GM03348 (cell line): ENCODE measurements at regions not wholly inside any gene's neighbourhood (a gene's known extent, or its start where the extent isn't known, plus 50 kb on each side); places are given as distances from the start of the nearest gene placed in this dataset.
A peak's percentile ranks its signal among the peaks of the same experiment; 100 is the strongest.
"Not testable (repeated sequence)": the region's sequence is repeated elsewhere in the genome, so short reads cannot be mapped to it uniquely, and the experiment has no call there.

Source experiments
- DNase-seq: peaks from one replicate; pipeline ENCODE4 v3.0.0; 2012; ENCODE audit warnings: low spot score

DNA sequence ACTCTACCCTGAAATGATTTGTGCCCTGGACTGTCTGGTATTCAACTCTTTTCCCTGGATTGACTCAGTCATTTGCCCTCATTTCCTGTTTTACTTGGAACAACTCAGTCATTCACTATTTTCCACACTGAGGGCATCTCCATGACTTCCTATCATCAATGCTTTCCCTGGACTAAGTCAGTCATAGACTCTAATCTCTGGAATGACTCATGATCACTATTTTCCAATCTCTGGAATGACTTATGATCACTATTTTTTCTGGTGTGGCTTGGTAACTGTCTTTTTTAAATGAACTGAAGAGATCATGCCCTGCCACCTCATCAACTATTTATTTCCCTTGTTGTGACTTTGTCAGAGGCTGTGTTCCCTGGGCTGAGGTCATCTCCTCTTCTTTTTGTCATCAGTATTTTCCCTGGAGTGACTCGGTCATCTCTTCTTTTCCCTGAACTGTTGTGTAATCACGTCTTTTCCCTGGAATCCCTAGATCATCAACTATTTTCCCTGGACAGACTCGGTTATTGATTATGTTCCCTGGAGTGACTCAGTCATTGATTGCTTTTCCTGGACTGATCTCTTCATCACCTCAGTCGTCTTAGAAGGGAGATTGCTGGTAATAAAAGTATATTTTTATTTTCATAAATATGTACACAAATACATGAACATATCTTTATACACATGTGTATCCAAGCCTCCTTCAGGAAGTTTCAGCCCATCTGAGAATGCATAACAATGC is 327.1 kb upstream of the VCX start:
- DNase-seq = no peak

DNA sequence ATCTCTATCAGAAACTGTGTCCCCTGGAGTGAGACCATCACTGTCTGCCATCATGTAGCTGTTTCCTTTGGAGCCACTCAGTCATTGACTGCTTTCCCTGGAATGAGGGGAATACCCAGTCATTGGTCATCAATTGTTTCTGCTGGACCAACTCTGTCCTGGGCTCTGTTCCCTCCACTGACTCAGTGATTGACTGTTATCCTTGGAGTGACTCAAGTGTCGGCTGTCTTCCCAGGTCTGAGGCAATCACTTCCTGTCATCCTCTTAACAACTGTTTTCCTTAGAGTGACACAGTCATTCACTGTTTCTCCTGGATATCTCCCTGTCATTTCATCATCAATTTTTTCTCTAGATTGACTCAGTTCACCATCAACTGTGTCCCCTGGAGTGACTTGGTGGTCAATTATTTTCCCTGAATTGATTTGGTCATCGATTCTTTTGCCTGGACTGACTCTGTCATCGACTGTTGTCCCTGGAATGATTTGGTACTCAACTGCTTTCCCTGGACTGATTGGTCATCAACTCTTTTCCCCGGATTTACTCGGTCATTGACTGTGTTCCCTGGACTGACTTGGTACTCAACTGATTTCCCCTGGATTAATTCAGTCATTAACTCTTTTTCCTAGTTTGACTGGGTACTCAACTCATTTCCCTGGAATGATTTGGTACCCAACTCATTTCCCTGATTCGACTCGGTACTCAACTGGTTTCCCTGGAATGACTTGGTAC is 327.9 kb upstream of the VCX start:
- peak; percentile 2 for DNase-seq

DNA sequence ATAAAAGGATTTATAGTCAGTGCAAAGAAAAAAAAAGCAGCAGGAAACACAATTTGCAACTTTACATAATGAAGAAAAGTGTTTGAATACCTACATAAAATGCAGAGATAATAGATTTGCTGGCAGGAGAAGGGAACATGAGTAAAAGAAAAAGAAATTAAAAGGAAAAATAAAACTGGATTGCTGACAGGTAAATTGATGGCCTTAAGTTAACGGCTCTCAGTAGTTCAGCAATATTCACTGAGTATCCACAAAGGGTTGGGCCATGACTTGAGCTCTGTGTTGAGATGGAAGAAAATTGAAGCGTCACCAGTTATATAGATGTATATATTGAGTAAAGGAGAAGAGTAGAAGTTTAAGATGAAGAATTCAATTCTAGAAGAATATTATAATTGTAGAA is 330.1 kb upstream of the VCX start:
- no peak for DNase-seq

DNA sequence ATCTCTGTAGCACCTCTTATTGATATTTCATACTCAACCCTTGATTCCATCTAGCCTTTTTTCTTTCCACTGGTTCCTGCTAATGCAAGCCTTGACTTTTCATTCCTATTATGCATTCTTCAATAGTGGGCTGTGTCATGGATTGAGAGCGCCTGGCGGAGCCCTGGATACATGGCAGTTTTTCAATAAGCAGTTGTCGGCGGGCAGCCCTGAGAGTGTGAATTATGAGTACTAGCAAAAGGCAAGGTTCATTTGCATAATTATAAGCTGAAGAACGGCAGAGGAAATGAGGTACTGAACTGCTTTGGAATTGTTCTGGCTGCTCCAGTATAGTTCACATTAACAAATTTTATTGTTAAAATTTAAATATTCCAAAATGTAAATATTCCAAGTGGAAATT is 339.7 kb upstream of the VCX start:
- no peak for DNase-seq

DNA sequence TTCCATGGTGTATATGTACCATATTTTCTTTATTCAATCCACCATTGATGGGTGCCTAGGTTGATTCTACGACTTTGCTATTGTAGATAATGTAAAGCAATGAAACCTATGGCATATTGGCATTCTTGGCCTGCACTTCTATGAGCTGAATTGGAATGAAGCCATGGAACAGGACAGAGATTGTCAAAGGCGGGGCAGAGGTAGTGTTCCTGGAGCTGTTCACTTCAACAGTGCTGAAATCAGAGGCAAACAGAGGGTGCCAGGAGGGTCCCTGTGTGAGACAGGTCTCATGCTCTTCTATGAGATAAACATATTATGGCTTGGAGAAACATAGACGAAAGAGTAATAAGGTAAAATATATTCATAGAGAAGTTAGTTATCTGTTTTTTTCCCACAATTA is 342.6 kb upstream of the VCX start:
- no peak for DNase-seq

DNA sequence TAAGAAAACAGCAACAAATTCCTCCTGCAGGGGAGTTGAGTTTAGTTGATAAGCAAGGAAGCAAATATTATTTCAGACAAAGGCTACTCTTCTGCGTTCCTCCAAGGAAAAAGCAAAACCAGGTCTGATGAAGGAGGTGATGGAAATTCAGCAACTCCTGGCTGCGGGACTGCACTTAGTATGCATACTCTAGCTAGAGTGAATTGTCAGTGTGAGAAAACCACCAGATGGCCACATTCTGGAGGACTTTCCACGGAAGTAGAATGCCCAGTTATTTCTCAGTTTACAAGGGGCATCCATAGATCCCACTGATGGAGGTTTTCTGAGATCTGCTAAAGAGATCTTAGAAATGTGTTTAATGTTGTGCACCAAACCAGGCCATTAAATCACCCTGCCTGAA is 338.6 kb upstream of the PUDP start:
- no peak for DNase-seq

DNA sequence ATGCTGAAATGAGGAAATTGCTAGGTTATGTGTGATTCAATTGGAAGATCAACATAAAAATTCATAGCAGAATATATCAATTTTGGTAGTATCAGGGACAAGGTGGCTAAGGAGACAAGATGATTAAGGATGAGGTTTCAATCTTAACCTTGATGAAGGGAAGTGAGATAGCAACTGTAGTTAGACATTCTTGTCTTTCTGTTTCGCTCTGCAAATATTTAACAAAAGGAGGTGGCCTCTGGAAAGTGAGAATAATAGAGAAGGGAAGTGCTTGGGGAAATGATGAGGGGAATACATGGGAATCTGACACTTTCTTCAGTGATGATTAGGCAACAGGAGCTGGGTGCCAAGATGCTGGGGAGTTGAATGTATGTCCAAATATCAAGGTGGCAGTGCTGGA is 337.1 kb upstream of the PUDP start:
- no peak for DNase-seq

DNA sequence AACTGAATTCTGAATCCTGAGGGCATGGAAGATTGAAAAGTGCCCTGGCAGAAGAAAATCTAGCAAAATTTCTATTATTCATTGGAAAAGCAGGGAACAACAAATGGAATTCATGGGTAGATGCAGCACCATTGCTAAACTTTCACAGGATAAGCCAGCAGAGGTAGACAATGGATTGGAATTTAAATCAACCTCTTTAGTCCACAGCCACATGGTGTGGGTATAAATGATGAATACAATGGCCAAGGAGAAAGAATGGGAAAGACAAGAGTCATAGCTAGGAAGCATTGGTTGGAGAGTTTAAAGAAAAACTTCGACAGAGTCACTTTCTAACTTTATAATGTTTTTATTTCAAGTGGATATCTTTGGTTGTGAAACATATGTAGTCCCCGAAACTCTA is 332.8 kb upstream of the PUDP start:
- DNase-seq = no peak

DNA sequence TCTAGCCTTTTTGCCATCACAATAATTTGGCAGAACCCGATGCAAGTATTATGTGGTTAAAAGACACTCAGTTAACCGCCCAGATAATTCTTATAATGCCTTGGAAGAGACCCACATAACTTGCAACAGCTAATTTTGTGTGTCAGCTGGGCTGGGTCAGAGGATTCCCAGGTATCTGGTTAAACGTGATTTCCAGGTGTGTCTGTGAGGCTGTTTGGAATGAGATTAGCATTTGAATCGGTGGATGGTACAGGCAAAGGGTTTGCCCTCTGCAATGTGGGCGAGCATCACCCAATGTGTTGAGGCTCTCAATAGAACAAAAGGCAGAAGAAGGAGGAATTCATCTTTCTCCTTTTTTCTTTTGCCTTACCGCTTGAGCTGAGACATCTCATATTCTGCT is 314.2 kb upstream of the PUDP start:
- no peak for DNase-seq

DNA sequence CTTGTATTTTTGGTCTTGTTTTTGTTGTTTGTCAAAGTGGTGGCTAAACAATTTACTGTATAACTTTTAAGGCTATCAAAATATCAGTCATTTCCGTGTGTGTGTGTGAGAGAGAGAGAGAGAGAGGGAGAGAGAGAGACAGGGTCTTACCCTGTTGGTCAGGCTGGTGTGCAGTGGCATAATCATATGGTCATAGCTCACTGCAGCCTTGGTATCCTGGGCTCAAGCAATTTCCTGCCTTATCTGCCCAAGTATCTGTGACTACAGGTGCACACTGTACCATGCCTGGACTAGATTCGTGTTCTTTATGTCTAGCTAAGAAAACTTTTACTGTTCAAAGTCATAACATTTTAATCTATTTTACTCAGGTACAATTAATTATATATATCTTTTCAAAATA is 313.1 kb upstream of the PUDP start:
- not testable (repeated sequence) for DNase-seq

DNA sequence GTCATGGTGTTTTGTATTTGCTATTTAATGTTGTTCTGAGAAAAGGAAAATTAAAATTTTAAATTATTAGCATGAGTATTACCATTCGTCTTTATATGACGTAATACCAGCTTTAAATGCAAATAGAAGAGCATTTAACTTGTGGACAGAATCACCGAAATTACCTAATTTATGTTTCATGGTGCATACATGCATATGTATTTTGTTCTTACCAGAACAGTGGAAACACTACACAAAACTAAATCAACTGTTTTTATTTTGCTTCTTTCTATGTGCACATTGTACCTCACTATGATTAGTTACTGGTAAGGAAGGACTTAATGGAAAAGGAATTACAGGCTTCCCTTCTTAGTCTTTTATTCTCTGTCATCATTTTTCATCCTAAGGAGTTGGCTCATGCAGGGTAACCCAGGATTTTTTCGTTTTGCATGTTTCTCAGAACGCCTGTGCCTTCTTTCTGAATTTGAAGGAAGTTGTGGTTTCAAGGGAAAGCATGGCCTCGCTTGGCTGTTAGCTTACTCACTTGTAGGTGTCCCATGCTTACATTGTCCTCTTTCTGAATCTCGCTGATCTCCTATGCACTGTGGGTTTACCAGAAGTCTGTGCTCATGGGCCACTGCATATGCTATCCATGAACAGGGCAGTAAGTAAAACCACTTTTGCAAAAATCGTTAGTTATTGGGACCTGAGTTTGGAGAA is 300.0 kb upstream of the PUDP start:
- no peak for DNase-seq

DNA sequence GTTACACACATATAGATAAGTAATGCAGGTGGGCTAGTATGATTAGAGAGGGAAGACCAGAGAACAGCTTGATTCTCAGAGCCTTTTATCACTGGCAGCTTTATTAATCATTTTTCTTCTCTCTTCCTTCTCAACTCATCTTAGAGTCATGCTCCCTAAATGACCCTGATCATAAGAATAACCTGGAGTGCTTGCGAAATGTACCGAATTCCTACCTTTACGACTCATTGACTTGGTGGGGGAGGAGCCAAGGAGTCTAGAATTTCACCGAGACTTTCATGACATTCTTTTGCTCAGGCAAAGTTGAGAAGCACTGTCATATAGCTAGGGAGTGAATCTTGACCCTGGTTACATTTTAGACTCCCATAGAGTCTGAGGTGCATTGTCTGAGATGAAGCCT is 298.9 kb upstream of the PUDP start:
- no peak for DNase-seq

DNA sequence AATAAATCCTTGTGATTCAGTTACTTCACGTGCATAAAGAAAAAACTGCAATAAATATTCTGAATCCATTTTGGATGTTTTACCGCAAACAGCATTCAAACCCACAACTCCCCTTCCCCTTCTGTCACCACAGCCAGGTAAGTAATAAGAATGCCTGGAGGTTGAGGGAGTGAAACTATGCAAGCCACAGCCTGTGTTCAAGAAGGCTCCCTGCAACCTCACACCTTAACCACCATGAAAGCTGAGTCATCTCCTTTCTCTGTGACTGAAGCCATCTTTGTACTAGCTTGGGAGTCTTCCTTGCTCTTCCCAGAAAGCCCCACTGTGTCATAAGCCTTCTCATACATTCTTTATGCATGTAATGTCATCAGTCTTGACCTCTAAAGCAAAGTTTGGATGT is 297.0 kb upstream of the PUDP start:
- no peak for DNase-seq

DNA sequence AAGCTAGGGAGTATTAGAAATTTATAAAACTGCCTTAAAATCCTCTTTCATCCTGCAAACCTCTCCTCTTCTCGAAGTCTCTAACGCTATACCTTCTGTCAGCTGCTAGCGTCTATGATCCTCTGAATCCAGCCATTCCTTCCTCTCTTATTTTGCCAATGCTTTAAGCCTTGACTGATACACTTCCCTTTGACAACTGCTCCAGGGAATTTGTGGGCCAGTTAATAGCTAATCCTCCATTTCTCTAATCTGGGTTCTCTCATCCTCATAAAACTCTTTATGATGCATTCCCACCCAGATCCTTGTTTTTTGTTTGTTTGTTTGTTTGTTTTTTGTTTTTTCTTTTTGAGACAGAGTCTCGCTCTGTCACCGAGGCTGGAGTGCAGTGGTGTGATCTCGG is 293.6 kb upstream of the PUDP start:
- DNase-seq = no peak

DNA sequence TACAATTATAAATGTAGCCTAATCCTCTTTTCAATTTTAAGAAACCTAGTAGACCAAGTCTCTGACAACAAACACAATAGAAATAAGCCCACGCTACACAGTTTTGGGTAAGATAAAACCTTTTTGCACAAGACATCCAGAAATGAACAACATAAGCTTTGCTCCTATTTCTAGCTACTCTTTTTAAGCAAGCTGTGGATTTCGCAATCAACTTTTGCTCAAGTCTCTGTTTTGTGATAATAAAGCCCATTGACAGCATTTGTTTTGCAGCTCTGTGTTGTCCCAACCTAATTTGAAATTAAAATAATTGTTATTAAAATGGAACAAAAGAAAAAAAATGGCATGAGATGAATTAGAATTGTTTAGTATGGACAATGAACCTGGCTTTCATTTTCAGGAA is 287.9 kb upstream of the PUDP start:
- peak; percentile 1 for DNase-seq

DNA sequence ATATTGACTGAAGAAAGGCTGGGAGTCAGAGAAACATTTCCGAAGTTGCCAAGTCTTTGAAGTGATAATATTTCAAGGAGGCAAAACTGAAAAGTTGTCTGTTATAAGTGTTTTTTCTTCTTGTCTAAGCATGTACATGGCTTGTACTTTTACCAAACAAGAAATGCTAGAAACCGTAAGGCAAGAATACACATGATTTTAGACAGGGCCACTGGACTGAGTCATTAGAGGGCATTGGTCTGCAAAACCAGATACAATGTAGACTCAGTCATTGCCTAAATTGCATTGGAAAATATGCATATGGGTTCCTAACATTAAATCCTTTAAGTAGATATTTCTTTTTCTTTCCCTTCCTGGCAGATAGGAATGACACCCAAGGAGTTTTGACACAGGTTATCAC is 284.9 kb upstream of the PUDP start:
- DNase-seq = no peak

DNA sequence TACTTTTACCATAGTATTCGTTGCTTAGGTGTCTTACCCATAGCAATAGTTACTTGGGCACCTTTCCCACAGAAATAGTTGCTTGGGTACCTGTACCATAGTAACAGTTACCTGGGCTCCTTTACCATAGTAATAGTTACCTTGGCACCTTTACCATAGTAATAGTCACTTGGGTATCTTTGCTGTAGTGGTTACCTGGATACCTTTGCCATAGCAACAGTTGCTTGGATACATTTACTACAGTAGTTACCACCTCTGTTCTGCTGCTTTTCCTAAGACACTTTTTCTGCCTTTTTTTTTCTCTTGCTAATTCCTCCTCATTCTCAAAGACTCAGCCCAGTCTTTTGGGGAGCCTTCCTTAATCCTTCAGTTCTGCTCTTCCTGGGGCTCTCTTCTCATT is 272.8 kb upstream of the PUDP start:
- DNase-seq = no peak

DNA sequence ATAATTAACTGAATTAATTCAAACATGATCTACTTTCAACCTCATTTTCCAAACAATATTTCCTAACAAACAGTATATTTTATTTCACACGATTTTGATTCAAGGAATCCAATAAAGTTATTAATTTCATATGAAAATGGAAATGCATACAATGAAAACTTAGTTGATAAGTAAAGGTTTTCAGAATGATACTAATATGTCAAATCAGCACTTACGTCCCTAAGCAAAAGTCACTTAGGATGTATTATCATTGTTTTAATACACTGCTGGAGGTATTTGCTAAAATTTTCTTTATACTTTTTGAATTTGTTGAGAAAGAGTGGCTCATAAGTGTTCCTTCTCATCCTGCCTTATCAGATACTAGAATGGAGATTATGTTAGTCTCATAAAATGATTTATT is 266.8 kb upstream of the PUDP start:
- no peak for DNase-seq

DNA sequence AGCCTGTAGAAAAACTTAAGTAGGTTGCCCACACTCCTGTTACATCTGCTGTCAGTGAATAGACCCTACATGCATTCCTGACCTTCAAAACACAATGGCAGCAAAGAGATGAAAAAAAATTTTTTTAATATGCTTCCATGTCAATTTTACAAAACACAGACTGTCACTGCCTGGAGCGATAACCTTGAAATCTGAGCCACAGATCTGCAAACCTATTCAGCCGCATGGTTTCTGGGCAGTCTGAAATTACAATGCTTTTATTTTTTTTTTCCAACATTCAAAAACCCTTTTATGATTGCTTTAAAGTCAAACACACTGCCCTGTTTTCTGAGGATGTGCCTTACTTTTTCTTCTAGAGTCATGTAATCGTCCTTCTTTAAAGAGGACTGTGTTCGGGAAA is 264.9 kb upstream of the PUDP start:
- DNase-seq = no peak

DNA sequence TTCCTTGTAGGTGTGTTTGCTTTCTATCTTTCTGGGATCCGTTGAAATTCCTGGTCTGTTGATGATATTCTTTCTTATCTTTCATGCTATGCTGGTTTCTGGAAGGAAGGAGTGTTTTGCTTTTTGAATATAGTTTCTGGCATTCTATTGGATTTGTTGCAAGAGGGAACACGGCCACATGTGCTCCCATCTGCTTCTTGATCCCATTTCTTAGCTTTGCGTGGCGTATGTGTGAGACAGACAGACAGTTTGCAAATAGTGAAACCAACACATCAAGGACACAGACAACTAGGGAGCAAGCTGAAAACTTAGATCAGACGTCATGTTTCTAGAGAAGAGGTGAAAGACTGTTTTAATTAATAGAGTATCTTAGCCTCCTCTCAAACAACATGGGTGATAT is 261.9 kb upstream of the PUDP start:
- no peak for DNase-seq

DNA sequence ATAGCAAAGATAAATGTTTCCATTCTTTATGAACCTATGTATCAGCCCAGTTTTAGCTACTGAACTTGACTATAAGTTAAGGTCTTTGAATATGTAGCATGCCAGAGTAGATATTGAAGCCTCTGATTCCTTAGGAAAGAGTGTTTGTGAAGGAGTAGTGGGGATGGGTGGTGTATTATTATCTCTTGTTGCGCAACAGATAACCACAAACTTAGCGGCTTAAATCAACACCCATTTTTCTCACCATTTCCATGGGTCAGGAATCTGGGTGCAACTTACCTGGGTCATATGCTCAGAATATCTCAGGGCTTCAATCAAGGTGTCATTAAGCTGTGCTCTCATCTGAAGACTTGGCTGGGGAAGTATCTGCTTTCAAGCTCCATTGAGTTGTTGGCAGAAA is 251.4 kb upstream of the PUDP start:
- DNase-seq = no peak

DNA sequence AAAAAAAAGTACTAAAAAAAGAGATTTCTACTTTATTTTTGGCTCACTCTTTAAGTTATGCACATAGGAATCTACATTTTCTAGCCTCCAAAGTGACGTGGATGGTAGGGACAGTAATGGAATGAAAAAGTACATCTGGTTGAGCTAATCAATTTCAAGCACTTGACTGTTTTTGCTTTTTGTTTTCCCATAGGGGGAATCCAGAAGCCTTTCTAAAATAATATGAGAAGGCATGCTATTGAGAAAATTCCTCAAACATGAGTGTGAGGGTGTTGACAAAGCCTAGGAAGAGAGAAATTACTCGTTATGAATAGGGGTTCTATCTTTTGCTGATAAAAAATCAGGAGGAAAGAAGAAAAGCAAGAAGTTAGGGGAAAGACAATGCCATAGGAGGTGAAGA is 242.5 kb upstream of the PUDP start:
- peak; percentile 4 for DNase-seq

DNA sequence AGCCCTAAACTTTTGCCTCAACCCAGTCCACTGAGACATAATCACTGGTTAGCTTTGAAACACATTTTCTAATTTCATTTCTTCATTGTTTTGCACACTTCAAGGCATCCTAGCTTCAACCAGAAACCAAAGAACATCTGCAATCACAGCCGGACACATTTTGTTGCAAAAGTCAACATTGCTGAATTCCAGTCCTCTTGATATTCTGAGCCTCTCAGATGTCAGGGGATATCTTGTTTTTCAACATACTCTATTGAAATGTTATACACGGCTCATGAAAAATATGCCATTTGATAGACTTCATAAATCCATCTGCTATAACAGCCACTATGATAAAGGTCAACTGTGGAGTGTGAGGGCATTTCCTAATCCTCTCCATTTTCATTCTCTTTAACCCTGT is 241.6 kb upstream of the PUDP start:
- no peak for DNase-seq

DNA sequence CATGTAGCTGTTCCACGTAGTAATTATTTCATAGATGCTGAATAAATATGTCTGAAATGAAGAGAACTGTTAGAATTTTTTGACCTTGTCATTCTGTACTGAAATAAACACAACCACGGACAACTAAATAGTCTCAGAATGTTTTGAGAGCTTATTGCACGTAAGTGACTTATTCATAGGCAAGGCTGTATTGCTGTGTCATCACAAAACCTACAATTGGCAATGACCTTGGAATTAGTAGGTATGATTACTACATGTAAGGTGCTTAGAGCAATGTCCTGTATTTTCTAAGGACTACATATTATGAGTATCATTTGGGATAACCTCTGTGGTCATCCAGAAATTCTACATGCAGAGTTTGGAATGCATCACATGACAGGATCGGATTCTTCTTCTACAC is 237.2 kb upstream of the PUDP start:
- no peak for DNase-seq
